K562 (cell line): ENCODE measurements at regions not wholly inside any gene's neighbourhood (a gene's known extent, or its start where the extent isn't known, plus 50 kb on each side); places are given as distances from the start of the nearest gene placed in this dataset.

Source experiments
- ATAC-seq: fragments of 200-7000 bp; cut with Tn5 transposase; 3 replicates; pipeline ENCODE4 v1.9.1; 2020; ENCODE audit warnings: moderate library complexity
- BruUV-seq: library from RNA; stranded (reverse); fragments of 400-500 nt; replicated peaks from 2 replicates; lab custom pipeline; 2021; lab: Mats Ljungman, UMichigan
- CTCF ChIA-PET: fragments of 300-600 bp; formaldehyde crosslinking; extraction: SDS; loops from one replicate; lab custom pipeline; 2021; ENCODE audit warnings: low intra/inter-chr PET ratio; lab: Yijun Ruan, JAX
- POLR2A ChIA-PET: fragments of 300-600, 350-650 bp; sonication (Branson Sonifier 250); formaldehyde crosslinking; extraction: SDS; loops from one replicate; lab custom pipeline; 2021; ENCODE audit warnings: antibody characterized with exemption, inconsistent platforms; lab: Yijun Ruan, JAX
- DNase-seq, 4 experiments: peaks; one replicate each; pipeline versions ENCODE4 v3.0.0 to v3.0.0-alpha.2; 2011 to 2018; ENCODE audit warnings: low spot score in 3 of 4, mixed read lengths in 3 of 4; ENCODE audit errors: extremely low read depth in 1 of 4
- FAIRE-seq: peaks from 2 replicates; lab custom pipeline; 2011; peaks lifted over from hg19 to GRCh38; lab: Jason Lieb, UNC
- H2AFZ ChIP-seq: 2 replicates; pipeline ENCODE4 v1.6.0; 2011; ENCODE audit warnings: low read depth, low read length, control low read depth, inconsistent platforms
- H3K27ac ChIP-seq: fragments of 200-600 bp; 3 replicates; pipeline ENCODE4 v1.8.0; 2011; ENCODE audit warnings: low read depth, mild to moderate bottlenecking, control low read depth, inconsistent platforms, low read length, moderate library complexity, mixed read lengths; ENCODE audit errors: extremely low read depth
- H3K27me3 ChIP-seq, 2 experiments: fragments of 300-600 bp in 1 of 2; 2 replicates in 1 of 2; 3 replicates in 1 of 2; pipeline versions ENCODE4 v1.6.0 to v1.8.0; 2011; ENCODE audit warnings: inconsistent platforms in 2 of 2, low read length in 2 of 2, mild to moderate bottlenecking in 1 of 2, mixed read lengths in 1 of 2, moderate library complexity in 1 of 2; ENCODE audit not compliant: control insufficient read depth in 2 of 2, insufficient read depth in 2 of 2
- H3K36me3 ChIP-seq: fragments of 300-600 bp; 3 replicates; pipeline ENCODE4 v1.8.0; 2011; ENCODE audit warnings: mild to moderate bottlenecking, low read length, inconsistent platforms; ENCODE audit not compliant: control insufficient read depth, insufficient read depth
- H3K4me1 ChIP-seq, 2 experiments: fragments of 200-600 bp in 1 of 2; replicated peaks in 1 of 2; 2 replicates in 1 of 2; 3 replicates in 1 of 2; pipeline versions ENCODE4 v1.5.1 to v1.8.0; 2011; ENCODE audit warnings: inconsistent platforms in 2 of 2, low read length in 2 of 2, mild to moderate bottlenecking in 1 of 2, mixed read lengths in 1 of 2, moderate library complexity in 1 of 2; ENCODE audit not compliant: control insufficient read depth in 2 of 2, insufficient read depth in 2 of 2
- H3K4me2 ChIP-seq: 2 replicates; pipeline ENCODE4 v1.6.1; 2011; ENCODE audit warnings: low read length, control low read depth, inconsistent platforms, mixed read lengths; ENCODE audit not compliant: insufficient read depth
- H3K4me3 ChIP-seq: fragments of 200-600 bp; sonication (generic), shearing (Covaris generic); 2 replicates; pipeline ENCODE4 v1.5.1; 2016; ENCODE audit warnings: control low read depth, inconsistent platforms
- H3K79me2 ChIP-seq: fragments of 200-600 bp; 3 replicates; pipeline ENCODE4 v1.8.0; 2011; ENCODE audit warnings: low read length, inconsistent platforms; ENCODE audit not compliant: control insufficient read depth, insufficient read depth
- H3K9ac ChIP-seq, 2 experiments: 2 replicates each; pipeline versions ENCODE4 v1.6.0 to v1.6.1; 2011; ENCODE audit warnings: low read depth in 2 of 2, low read length in 2 of 2, control low read depth in 1 of 2, inconsistent platforms in 1 of 2, mild to moderate bottlenecking in 1 of 2, mixed read lengths in 1 of 2; ENCODE audit not compliant: insufficient read depth in 1 of 2
- H3K9me1 ChIP-seq: one replicate; pipeline ENCODE4 v1.6.0; 2011; ENCODE audit warnings: inconsistent platforms, mild to moderate bottlenecking, low read length, moderate library complexity; ENCODE audit not compliant: control insufficient read depth, insufficient read depth
- H3K9me3 ChIP-seq: replicated peaks from 2 replicates; pipeline ENCODE4 v1.5.1; 2011; ENCODE audit warnings: low read depth, low read length, inconsistent platforms; ENCODE audit not compliant: control insufficient read depth, insufficient read depth
- H4K20me1 ChIP-seq: replicated peaks from 2 replicates; pipeline ENCODE4 v1.6.1; 2011; ENCODE audit warnings: low read length, inconsistent platforms, mixed read lengths; ENCODE audit not compliant: control insufficient read depth, insufficient read depth
- CTBP1 ChIP-seq: fragments of 450-650 bp; IDR thresholded peaks from 2 replicates; pipeline ENCODE4 v1.6.1; 2016; ENCODE audit warnings: borderline replicate concordance
- EGR1 ChIP-seq: fragments of 450-650 bp; conservative IDR thresholded peaks from 2 replicates; pipeline ENCODE4 v1.6.1; 2017; ENCODE audit warnings: mild to moderate bottlenecking
- GTF2E2 ChIP-seq: fragments of 200-800 bp; sonication (Bioruptor generic); IDR thresholded peaks from 2 replicates; pipeline ENCODE4 v1.6.1; 2016; ENCODE audit warnings: missing genetic modification characterization, missing compliant biosample characterization
- KAT8 ChIP-seq: fragments of 450-650 bp; IDR thresholded peaks from 2 replicates; pipeline ENCODE4 v1.6.1; 2016; ENCODE audit warnings: low read depth, mild to moderate bottlenecking
- KDM2B ChIP-seq: fragments of 250-450 bp; sonication (Bioruptor Pico); IDR thresholded peaks from 2 replicates; pipeline ENCODE4 v1.8.0; 2021; ENCODE audit warnings: mild to moderate bottlenecking, moderate library complexity
- LCOR ChIP-seq: sonication (generic); formaldehyde crosslinking; IDR thresholded peaks from 2 replicates; pipeline ENCODE4 v1.8.0; 2022; ENCODE audit warnings: mild to moderate bottlenecking, missing genetic modification reagents
- PHF21A ChIP-seq: fragments of 450-650 bp; IDR thresholded peaks from 2 replicates; pipeline ENCODE4 v1.6.1; 2017; ENCODE audit warnings: low read depth, borderline replicate concordance
- POLR3G ChIP-seq: IDR thresholded peaks from 2 replicates; pipeline ENCODE4 v1.6.1; 2011; ENCODE audit not compliant: insufficient read length, insufficient replicate concordance; ENCODE audit errors: extremely low read depth
- PPARD ChIP-seq: fragments of 250-450 bp; sonication (Bioruptor Pico); IDR thresholded peaks from 2 replicates; pipeline ENCODE4 v1.8.0; 2022; ENCODE audit warnings: inconsistent platforms, mild to moderate bottlenecking, moderate library complexity
- RBM17 ChIP-seq: fragments of 200-400 bp; formaldehyde crosslinking; IDR thresholded peaks from 2 replicates; pipeline ENCODE4 v1.6.1; 2017; ENCODE audit warnings: low read depth, mild to moderate bottlenecking, low read length, borderline replicate concordance
- TBP ChIP-seq: optimal IDR thresholded peaks from 2 replicates; pipeline ENCODE3; 2011; ENCODE audit warnings: low read depth, low read length, improper control_type of control experiment
- TSHZ1 ChIP-seq: fragments of 250-450 bp; sonication (Bioruptor Pico); IDR thresholded peaks from 2 replicates; pipeline ENCODE4 v1.4.0; 2020; ENCODE audit warnings: mild to moderate bottlenecking, moderate library complexity
- ZEB2 ChIP-seq: fragments of 450-650 bp; IDR thresholded peaks from 2 replicates; pipeline ENCODE4 v1.6.1; 2016
- ZNF174 ChIP-seq: fragments of 250-450 bp; sonication (Bioruptor Pico); IDR thresholded peaks from 2 replicates; pipeline ENCODE4 v1.4.0; 2020; ENCODE audit warnings: mild to moderate bottlenecking
- ZNF512 ChIP-seq: IDR thresholded peaks from 2 replicates; pipeline ENCODE4 v1.6.1; 2016; ENCODE audit warnings: missing genetic modification characterization, missing compliant biosample characterization
- WGBS: fragments of 100-300 bp; shearing (Covaris generic); methylation state at CpG from one replicate; pipeline ENCODE4 v1.1.6; 2016; ENCODE audit warnings: low coverage, mixed read lengths; ENCODE audit not compliant: insufficient coverage; ENCODE audit errors: missing lambda C conversion rate; 5-methylcytosine and 5-hydroxymethylcytosine counted together
- in situ Hi-C: fragments of 300-500 bp; cut with MboI; formaldehyde crosslinking; loops from 4 replicates; pipeline ENCODE4 v1.15.0; 2018; ENCODE audit warnings: inconsistent platforms, mixed read lengths
- intact Hi-C: fragments of 100-400 bp; cut with micrococcal nuclease; formaldehyde crosslinking; loops from 2 replicates; pipeline ENCODE4 v1.14.2; 2022

DNA sequence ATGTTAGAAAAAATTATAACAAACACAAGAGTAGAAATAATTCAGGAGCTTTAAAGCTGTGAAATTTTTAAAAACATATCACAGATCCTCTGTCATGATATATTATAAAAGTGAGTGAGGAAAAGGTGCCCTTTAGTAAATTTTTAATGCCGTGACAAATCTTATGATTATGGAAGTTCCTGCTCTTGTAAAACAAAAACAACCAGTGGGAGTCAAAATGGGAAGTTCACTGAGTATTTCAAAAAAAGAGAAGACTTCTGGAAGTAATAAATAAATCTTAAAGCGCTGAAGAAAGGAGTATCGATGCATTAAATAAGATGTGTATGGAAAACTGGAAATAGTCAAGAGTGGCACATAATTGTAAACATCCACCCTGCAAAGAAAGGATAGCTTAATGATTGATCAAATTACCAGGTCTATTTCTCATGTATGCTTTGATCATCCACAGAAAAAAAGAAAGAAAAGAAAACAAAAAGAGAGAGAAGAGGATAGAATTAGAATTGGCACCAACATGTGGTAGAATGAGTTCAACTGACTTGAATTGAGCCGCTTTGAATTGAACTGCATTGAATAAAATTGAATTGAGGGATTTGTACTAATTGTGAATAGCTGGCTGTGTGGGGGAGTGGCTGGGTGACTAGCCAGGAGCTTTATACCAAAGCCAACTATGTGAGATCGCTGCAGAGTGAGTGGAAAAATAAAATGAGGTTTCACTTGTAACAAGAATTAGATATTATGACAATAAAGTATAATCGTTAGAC, 647.6 kb upstream of the SPRY2 start (continued):
- TF ChIP-seq TSHZ1 (CRISPR knock-in tag) (no peak), PHF21A (no peak)

DNA sequence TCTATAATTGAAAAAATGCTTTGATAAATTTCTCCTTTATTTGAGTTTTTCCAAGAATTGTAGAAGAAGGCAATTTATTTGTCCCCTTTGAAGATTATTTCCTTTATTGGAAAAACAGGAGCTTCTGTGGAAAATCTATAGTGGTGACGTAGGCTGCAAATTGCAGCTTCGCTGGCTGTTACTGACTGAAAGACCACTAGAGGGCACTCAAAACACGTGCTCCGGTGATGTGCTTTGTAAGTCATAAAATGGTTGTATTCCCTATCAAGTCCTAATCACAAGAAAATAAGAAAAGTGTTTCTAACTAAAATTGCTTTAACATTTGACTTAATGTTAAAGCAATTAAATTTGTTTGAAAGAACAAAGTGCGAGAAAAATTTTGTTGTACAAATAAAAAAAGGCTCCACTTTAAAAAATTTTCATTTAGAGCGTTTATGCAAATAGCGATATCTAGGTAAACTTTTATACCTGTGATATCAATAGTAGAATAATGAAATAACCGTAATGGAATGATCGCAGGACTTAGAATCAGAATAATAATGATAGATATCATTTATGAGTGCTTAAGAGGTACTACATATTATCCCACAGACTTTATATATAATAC, 638.2 kb upstream of the SPRY2 start:
- no TSS peak for BruUV-seq
- peak; percentile 11 to 57 (median 30) for DNase-seq
- H3K4me3 ChIP-seq, result no peak overlapping the region
- no peaks in the 10 kb centered on the region for H3K9me3 ChIP-seq
- no peak overlapping the region for H3K27ac ChIP-seq
- H3K36me3 ChIP-seq, result no peaks in the 10 kb centered on the region
- no peaks in the 10 kb centered on the region for H3K9me1 ChIP-seq
- peak; percentile 67 for FAIRE-seq
- no peaks in the 10 kb centered on the region for H3K79me2 ChIP-seq
- peak; percentile 73 for ATAC-seq
- CTCF ChIA-PET, result no interaction called here
- H3K9ac ChIP-seq, result no peak overlapping the region
- no peaks in the 10 kb centered on the region for H4K20me1 ChIP-seq
- in situ Hi-C loops, result no loop called here
- WGBS, result 2% methylated on average over 9 of the region's 9 CpGs
- no peak overlapping the region for H2AFZ ChIP-seq
- intact Hi-C loops, result no loop called here
- no peak overlapping the region for H3K4me2 ChIP-seq
- POLR2A ChIA-PET, result no interaction called here
- H3K27me3 ChIP-seq, result no peaks in the 10 kb centered on the region
- H3K4me1 ChIP-seq, result no peaks in the 10 kb centered on the region
- TF ChIP-seq ZEB2 (no peak), GTF2E2 (tag) (no peak), PPARD (no peak), ZNF174 (CRISPR knock-in tag) (no peak), ZNF512 (tag) (0 out of 2 replicates have a peak, but pooled peaks have one; percentile 11), RBM17 (no peak), EGR1 (no peak), KDM2B (no peak), POLR3G (no peak), TBP (no peak), LCOR (CRISPR knock-in tag) (no peak), CTBP1 (no peak), KAT8 (no peak)
